WTC11 (cell line): ENCODE measurements at regions not wholly inside any gene's neighbourhood (a gene's known extent, or its start where the extent isn't known, plus 50 kb on each side); places are given as distances from the start of the nearest gene placed in this dataset.

Source experiments
- CREB1 ChIP-seq: sonication (generic); formaldehyde crosslinking; IDR thresholded peaks from 2 replicates; pipeline ENCODE4 v1.8.0; 2023; ENCODE audit warnings: mild to moderate bottlenecking, missing genetic modification reagents
- SP1 ChIP-seq: sonication (generic); formaldehyde crosslinking; conservative IDR thresholded peaks from 2 replicates; pipeline ENCODE4 v1.8.1; 2022; ENCODE audit warnings: missing genetic modification reagents
- TF ChIP-seq, protein P1 (sequence below): sonication (generic); formaldehyde crosslinking; IDR thresholded peaks from 2 replicates; pipeline ENCODE4 v1.8.1; 2023; ENCODE audit warnings: mild to moderate bottlenecking, missing genetic modification reagents, borderline replicate concordance
- TF ChIP-seq, protein P2 (sequence below): fragments of 200-600 bp; IDR thresholded peaks from 2 replicates; pipeline ENCODE4 v1.8.0; 2022; ENCODE audit warnings: antibody characterized with exemption
- TF ChIP-seq, protein P3 (sequence below): sonication (generic); formaldehyde crosslinking; IDR thresholded peaks from 2 replicates; pipeline ENCODE4 v1.8.1; 2023; ENCODE audit warnings: mild to moderate bottlenecking, missing genetic modification reagents, moderate library complexity
- TF ChIP-seq, protein P4 (sequence below): sonication (generic); formaldehyde crosslinking; IDR thresholded peaks from 2 replicates; pipeline ENCODE4 v1.8.1; 2022; ENCODE audit warnings: low read depth, mild to moderate bottlenecking, moderate library complexity, missing genetic modification reagents, borderline replicate concordance

DNA sequence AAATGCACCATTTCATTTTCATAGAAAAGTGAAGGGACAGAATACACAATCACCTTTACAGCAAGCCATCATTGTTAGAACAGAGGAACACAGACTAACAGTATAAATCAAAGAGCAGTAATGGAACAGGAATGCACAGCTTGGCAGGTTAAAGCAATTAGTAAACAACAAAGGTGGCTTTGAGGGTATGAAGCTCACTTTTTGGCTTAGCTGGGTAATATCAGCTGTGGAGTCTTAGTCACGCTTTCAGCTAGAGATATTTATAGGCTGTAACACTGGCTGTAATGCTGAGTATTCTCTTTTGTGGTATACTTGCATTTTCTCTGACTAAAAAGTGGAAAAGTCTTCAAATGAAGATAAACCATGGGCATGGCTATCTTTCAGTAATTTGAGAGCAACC lies 1780.5 kb downstream of the LRRC4C start:
- TF ChIP-seq CREB1 (no peak), SP1 (CRISPR knock-in tag) (no peak)
- TF ChIP-seq, protein P1, sequence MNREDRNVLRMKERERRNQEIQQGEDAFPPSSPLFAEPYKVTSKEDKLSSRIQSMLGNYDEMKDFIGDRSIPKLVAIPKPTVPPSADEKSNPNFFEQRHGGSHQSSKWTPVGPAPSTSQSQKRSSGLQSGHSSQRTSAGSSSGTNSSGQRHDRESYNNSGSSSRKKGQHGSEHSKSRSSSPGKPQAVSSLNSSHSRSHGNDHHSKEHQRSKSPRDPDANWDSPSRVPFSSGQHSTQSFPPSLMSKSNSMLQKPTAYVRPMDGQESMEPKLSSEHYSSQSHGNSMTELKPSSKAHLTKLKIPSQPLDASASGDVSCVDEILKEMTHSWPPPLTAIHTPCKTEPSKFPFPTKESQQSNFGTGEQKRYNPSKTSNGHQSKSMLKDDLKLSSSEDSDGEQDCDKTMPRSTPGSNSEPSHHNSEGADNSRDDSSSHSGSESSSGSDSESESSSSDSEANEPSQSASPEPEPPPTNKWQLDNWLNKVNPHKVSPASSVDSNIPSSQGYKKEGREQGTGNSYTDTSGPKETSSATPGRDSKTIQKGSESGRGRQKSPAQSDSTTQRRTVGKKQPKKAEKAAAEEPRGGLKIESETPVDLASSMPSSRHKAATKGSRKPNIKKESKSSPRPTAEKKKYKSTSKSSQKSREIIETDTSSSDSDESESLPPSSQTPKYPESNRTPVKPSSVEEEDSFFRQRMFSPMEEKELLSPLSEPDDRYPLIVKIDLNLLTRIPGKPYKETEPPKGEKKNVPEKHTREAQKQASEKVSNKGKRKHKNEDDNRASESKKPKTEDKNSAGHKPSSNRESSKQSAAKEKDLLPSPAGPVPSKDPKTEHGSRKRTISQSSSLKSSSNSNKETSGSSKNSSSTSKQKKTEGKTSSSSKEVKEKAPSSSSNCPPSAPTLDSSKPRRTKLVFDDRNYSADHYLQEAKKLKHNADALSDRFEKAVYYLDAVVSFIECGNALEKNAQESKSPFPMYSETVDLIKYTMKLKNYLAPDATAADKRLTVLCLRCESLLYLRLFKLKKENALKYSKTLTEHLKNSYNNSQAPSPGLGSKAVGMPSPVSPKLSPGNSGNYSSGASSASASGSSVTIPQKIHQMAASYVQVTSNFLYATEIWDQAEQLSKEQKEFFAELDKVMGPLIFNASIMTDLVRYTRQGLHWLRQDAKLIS (CRISPR knock-in tag), result no peak
- TF ChIP-seq, protein P2, sequence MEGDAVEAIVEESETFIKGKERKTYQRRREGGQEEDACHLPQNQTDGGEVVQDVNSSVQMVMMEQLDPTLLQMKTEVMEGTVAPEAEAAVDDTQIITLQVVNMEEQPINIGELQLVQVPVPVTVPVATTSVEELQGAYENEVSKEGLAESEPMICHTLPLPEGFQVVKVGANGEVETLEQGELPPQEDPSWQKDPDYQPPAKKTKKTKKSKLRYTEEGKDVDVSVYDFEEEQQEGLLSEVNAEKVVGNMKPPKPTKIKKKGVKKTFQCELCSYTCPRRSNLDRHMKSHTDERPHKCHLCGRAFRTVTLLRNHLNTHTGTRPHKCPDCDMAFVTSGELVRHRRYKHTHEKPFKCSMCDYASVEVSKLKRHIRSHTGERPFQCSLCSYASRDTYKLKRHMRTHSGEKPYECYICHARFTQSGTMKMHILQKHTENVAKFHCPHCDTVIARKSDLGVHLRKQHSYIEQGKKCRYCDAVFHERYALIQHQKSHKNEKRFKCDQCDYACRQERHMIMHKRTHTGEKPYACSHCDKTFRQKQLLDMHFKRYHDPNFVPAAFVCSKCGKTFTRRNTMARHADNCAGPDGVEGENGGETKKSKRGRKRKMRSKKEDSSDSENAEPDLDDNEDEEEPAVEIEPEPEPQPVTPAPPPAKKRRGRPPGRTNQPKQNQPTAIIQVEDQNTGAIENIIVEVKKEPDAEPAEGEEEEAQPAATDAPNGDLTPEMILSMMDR, result no peak
- TF ChIP-seq, protein P3, sequence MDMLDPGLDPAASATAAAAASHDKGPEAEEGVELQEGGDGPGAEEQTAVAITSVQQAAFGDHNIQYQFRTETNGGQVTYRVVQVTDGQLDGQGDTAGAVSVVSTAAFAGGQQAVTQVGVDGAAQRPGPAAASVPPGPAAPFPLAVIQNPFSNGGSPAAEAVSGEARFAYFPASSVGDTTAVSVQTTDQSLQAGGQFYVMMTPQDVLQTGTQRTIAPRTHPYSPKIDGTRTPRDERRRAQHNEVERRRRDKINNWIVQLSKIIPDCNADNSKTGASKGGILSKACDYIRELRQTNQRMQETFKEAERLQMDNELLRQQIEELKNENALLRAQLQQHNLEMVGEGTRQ, result no peak
- TF ChIP-seq, protein P4, sequence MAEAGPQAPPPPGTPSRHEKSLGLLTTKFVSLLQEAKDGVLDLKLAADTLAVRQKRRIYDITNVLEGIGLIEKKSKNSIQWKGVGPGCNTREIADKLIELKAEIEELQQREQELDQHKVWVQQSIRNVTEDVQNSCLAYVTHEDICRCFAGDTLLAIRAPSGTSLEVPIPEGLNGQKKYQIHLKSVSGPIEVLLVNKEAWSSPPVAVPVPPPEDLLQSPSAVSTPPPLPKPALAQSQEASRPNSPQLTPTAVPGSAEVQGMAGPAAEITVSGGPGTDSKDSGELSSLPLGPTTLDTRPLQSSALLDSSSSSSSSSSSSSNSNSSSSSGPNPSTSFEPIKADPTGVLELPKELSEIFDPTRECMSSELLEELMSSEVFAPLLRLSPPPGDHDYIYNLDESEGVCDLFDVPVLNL (CRISPR knock-in tag), result no peak
